Bronchial epithelial cell (primary cell): ENCODE measurements at regions not wholly inside any gene's neighbourhood (a gene's known extent, or its start where the extent isn't known, plus 50 kb on each side); places are given as distances from the start of the nearest gene placed in this dataset.
A peak's percentile ranks its signal among the peaks of the same experiment; 100 is the strongest.

ENCODE experiments used
- DNase-seq: peaks from one replicate; pipeline ENCODE4 v3.0.0-alpha.2; 2010; ENCODE audit warnings: low read depth
- FAIRE-seq: peaks from 2 replicates; lab custom pipeline; 2011; peaks lifted over from hg19 to GRCh38; lab: Jason Lieb, UNC
- H3K27me3 ChIP-seq: 2 replicates; pipeline ENCODE4 v1.5.1; 2011; ENCODE audit warnings: low read length; ENCODE audit not compliant: control insufficient read depth, insufficient read depth
- H3K36me3 ChIP-seq: 2 replicates; pipeline ENCODE4 v1.5.1; 2011; ENCODE audit warnings: low read length; ENCODE audit not compliant: control insufficient read depth, insufficient read depth
- H3K4me3 ChIP-seq: 2 replicates; pipeline ENCODE4 v1.5.1; 2011; ENCODE audit warnings: mild to moderate bottlenecking, low read depth, low read length, control low read depth
- TF ChIP-seq, protein P1 (sequence below): IDR thresholded peaks from 2 replicates; pipeline ENCODE4 v1.5.1; 2011; ENCODE audit warnings: mild to moderate bottlenecking, moderate library complexity, low read length, control low read depth, inconsistent platforms; ENCODE audit not compliant: insufficient read depth, severe bottlenecking

GRCh38 chr4:158458271-158458895 is 63.3 kb upstream of the RXFP1 start:
- no peaks in the 10 kb centered on the region for H3K27me3 ChIP-seq
- DNase-seq, result peak; percentile 94
- no peak overlapping the region for H3K4me3 ChIP-seq
- TF ChIP-seq, protein P1, sequence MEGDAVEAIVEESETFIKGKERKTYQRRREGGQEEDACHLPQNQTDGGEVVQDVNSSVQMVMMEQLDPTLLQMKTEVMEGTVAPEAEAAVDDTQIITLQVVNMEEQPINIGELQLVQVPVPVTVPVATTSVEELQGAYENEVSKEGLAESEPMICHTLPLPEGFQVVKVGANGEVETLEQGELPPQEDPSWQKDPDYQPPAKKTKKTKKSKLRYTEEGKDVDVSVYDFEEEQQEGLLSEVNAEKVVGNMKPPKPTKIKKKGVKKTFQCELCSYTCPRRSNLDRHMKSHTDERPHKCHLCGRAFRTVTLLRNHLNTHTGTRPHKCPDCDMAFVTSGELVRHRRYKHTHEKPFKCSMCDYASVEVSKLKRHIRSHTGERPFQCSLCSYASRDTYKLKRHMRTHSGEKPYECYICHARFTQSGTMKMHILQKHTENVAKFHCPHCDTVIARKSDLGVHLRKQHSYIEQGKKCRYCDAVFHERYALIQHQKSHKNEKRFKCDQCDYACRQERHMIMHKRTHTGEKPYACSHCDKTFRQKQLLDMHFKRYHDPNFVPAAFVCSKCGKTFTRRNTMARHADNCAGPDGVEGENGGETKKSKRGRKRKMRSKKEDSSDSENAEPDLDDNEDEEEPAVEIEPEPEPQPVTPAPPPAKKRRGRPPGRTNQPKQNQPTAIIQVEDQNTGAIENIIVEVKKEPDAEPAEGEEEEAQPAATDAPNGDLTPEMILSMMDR, result no peak
- peak; percentile 83 for FAIRE-seq
- no peaks in the 10 kb centered on the region for H3K36me3 ChIP-seq

DNA sequence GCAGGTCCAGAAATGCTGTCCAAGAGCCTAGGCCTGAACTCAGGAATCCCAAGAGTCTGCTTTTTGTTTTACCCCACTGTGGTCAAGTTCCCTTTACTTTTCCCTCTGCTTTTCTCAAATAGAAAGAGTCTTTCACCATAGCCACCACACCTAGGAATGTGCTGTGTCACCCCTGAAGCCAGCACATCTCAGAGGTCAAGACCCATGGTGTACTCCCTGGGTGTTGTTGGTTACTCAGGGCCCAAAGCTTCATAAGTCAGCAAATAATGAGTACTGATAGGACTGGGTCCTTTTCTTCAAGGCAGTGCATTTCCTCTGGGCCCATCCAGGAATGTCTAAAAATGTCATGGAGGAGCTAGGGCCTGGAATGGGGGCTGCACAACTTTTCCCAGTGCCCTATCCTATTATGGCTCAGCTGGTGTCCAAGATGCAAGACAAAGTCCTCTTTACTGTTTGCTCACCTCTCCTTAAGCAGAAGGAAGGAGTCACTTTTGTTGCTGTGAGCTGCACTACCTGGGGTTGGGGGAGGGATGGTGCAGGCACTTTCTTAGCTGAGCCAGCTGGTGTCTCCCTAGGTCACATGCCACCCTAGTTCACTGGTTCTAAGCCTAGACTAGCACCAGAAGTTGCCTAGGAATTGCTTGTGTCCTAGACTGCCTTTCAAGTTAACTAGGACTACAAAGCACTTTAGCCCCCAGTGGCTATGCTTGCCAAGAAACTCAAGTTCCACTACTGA is 62.4 kb upstream of the RXFP1 start:
- DNase-seq (peak; percentile 88), FAIRE-seq (no peak)
- H3K27me3 ChIP-seq, result no peaks in the 10 kb centered on the region
- TF ChIP-seq, protein P1, result no peak
- H3K4me3 ChIP-seq, result no peak overlapping the region
- H3K36me3 ChIP-seq, result no peaks in the 10 kb centered on the region

GRCh38 chr4:158461336-158461735 is 60.3 kb upstream of the RXFP1 start:
- TF ChIP-seq, protein P1, result no peak
- no peak overlapping the region for H3K4me3 ChIP-seq
- DNase-seq (peak; percentile 96), FAIRE-seq (no peak)
- H3K27me3 ChIP-seq, result no peaks in the 10 kb centered on the region
- no peaks in the 10 kb centered on the region for H3K36me3 ChIP-seq

GRCh38 chr4:158462611-158463010 is 59.1 kb upstream of the RXFP1 start:
- TF ChIP-seq, protein P1, result no peak
- Histone ChIP-seq H3K36me3 (no peaks in the 10 kb centered on the region), H3K27me3 (no peaks in the 10 kb centered on the region), H3K4me3 (no peak overlapping the region)
- FAIRE-seq (no peak), DNase-seq (peak; percentile 76)
